Inflammatory macrophage treated with lipopolysaccharide for 4 hours (primary cell): ENCODE measurements at regions not wholly inside any gene's neighbourhood (a gene's known extent, or its start where the extent isn't known, plus 50 kb on each side); places are given as distances from the start of the nearest gene placed in this dataset.
"Not testable (repeated sequence)": the region's sequence is repeated elsewhere in the genome, so short reads cannot be mapped to it uniquely, and the experiment has no call there.

Experiments used
- DNase-seq: peaks from one replicate; pipeline ENCODE4 v3.0.0-alpha.2; 2020

GRCh38 chr14:41051801-41052200, 554.9 kb upstream of the LRFN5 start:
- no peak for DNase-seq

- no peak for DNase-seq
Observed at GRCh38 chr14:41047763-41048162, 558.9 kb upstream of the LRFN5 start.

- no peak for DNase-seq
Observed at GRCh38 chr14:41037388-41037787, 569.3 kb upstream of the LRFN5 start.

GRCh38 chr14:41034969-41035368, 571.7 kb upstream of the LRFN5 start:
- DNase-seq, result no peak

GRCh38 chr14:41022932-41023331, 583.7 kb upstream of the LRFN5 start:
- DNase-seq, result no peak

GRCh38 chr14:41016213-41016612, 590.5 kb upstream of the LRFN5 start:
- DNase-seq, result no peak

GRCh38 chr14:41000350-41000749, 606.3 kb upstream of the LRFN5 start:
- DNase-seq, result no peak

- no peak for DNase-seq
Observed at GRCh38 chr14:40989260-40989659, 617.4 kb upstream of the LRFN5 start.

GRCh38 chr14:40987481-40987880, 619.2 kb upstream of the LRFN5 start:
- no peak for DNase-seq

- no peak for DNase-seq
Observed at GRCh38 chr14:40986655-40987054, 620.0 kb upstream of the LRFN5 start.

GRCh38 chr14:40985584-40985983, 621.1 kb upstream of the LRFN5 start:
- no peak for DNase-seq

GRCh38 chr14:40983604-40984003, 623.1 kb upstream of the LRFN5 start:
- DNase-seq, result no peak

GRCh38 chr14:40981247-40981646, 625.4 kb upstream of the LRFN5 start:
- DNase-seq, result no peak

GRCh38 chr14:40960257-40960656, 646.4 kb upstream of the LRFN5 start:
- not testable (repeated sequence) for DNase-seq

- DNase-seq, result no peak
Observed at GRCh38 chr14:40955131-40955505, 651.6 kb upstream of the LRFN5 start.

- not testable (repeated sequence) for DNase-seq
Observed at GRCh38 chr14:40954448-40955130, 652.1 kb upstream of the LRFN5 start.

- no peak for DNase-seq
Observed at GRCh38 chr14:40944521-40944920, 662.2 kb upstream of the LRFN5 start.

GRCh38 chr14:40936861-40937260, 669.8 kb upstream of the LRFN5 start:
- DNase-seq, result no peak

GRCh38 chr14:40920380-40920779, 686.3 kb upstream of the LRFN5 start:
- DNase-seq, result no peak

- DNase-seq, result no peak
Observed at GRCh38 chr14:40911141-40911540, 695.5 kb upstream of the LRFN5 start.

- no peak for DNase-seq
Observed at GRCh38 chr14:40909906-40910305, 696.8 kb upstream of the LRFN5 start.

GRCh38 chr14:40903709-40904108, 703.0 kb upstream of the LRFN5 start:
- DNase-seq, result no peak

GRCh38 chr14:40899435-40899834, 707.2 kb upstream of the LRFN5 start:
- no peak for DNase-seq

GRCh38 chr14:40894846-40895245, 711.8 kb upstream of the LRFN5 start:
- no peak for DNase-seq

- DNase-seq, result no peak
Observed at GRCh38 chr14:40889126-40889525, 717.5 kb upstream of the LRFN5 start.

- no peak for DNase-seq
Observed at GRCh38 chr14:40887912-40888311, 718.8 kb upstream of the LRFN5 start.
